NCI-H69 (cell line): ENCODE measurements at regions not wholly inside any gene's neighbourhood (a gene's known extent, or its start where the extent isn't known, plus 50 kb on each side); places are given as distances from the start of the nearest gene placed in this dataset.
A peak's percentile ranks its signal among the peaks of the same experiment; 100 is the strongest.

Experiments used
- DNase-seq: peaks from one replicate; lab custom pipeline; 2025; lab: John Stamatoyannopoulos, UW

DNA sequence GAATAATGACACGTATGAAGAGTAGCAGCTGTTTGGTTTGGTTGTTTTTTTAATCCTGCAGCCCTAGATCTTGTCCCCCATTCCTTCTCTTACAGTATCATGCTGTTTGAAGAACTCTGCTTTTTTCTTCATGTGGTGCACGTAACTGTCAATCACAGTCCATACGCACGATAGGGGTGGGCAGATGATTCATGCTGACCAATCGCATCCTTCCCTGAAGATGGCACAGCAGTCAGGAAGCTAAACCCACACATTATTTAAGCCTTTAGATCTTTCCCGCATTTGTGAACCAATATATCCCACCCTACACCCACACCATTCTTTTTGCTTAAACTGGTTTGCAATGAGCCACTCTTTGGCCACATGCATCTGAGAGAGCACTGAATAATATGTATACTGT lies 158.9 kb upstream of the PLEKHA5 start:
- DNase-seq, result no peak

DNA sequence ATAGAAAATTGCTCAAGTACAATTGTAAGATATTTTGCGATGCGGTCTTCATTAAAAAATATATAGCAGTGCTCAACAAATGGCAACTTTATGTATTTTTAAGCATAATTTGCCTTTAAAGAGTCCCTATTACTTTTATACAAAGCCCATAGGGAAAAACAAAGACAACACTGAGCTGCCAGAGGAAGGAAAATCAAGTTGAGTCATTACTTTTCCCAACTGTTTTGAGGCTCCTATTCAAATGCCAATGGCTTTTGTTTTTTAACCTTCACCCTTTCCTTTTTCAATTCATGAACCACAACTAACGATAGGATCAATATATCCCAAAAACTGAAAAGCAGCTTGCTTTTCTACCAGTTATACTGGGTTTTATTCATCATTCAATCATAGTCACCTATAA lies 157.6 kb upstream of the PLEKHA5 start:
- no peak for DNase-seq

DNA sequence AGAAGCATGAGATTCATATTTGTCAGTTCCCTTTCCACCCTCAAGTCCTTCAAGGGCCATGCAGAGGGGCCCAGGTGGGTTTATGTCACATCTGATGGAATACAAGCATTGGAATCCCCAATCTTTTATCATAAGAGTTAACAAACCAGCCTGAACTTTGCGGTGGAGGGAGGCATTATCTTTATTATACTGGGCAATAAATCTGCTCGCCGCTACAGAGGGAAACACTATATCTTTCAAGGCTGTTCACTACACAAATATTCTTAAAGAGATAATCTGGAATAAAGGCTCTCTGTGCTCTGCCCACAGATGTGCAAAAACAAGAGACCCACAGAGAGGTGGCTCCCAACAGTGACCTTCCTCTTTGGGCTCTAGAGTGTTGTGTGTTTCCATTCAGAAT lies 153.6 kb upstream of the PLEKHA5 start:
- no peak for DNase-seq

DNA sequence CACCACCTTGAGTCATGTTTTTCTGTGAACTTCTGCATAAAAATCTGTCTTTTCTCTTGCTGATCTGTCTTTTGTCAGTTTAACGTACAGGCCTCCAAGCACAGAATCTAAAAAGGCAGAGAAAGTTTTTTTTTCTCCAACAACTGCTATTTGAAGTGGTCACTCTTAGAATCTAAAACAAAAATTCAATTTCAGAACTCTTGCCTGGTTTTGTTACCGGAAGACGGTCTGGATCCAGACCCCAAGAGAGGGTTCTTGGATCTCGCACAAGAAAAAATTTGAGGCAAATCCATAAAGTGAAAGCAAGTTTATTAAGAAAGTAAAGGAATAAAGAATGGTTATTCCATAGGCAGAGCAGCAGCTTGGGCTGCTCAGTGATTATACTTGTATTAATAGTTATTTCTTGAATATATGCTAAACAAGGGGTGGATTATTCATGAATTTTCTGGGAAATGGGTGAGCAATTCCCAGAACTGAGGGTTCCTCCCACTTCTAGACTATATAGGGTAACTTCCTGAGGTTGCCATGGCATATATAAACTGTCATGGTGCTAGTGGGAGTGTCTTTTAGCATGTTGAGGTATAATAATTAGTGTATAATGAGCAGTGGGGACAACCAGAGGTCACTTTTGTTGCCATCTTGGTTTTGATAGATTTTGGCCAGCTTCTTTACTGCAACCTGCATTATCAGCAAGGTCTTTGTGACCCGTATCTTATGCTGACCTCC lies 150.0 kb upstream of the PLEKHA5 start:
- DNase-seq, result no peak

DNA sequence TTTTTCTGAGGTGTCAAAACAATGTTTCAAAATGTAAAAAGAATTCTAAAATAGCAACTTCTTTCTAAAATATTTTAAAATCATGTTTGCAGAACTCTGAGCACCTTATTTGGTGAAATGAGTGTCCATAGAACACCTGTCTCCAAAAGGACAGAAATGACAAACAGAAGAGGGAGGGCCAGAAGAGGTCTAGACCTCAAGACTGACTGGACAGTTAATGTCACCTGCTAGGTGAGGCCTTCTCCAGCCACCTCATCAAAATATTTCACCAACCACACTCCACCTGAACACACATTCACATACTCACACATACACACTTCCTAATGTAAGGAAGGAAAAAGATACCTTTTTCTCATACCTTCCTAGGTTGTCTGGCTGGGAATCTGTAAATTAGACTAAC lies 147.8 kb upstream of the PLEKHA5 start:
- DNase-seq, result no peak

DNA sequence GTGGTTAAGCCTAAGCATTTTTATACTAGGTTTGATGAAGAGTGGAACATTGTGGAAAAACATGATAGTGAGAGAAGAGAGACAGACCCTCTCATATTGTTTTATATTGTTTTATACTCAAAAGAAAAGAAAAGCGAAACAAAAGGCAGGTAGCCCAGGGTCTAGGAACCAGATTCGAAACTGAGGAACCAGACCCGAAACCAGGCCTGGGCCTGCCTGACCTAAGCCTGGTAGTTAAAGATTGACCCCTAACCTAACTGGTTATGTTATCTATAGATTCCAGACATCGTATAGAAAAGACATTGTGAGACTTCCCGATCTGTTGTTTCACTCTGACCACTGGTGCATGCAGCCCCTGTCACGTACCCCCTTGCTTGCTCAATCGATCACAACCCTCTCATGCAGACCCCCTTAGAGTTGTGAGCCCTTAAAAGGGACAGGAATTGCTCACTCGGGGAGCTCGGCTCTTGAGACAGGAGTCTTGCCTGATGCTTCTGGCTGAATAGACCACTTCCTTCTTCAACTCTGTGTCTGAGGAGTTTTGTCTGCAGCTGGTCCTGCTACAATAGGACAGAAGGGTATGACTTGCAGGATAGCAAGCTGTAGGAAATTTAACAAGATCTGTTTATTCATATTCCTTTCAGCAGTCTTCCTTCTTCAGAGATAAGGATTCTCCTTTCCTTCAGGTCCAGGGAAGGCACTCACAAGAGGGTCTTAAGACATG lies 147.1 kb upstream of the PLEKHA5 start:
- no peak for DNase-seq

DNA sequence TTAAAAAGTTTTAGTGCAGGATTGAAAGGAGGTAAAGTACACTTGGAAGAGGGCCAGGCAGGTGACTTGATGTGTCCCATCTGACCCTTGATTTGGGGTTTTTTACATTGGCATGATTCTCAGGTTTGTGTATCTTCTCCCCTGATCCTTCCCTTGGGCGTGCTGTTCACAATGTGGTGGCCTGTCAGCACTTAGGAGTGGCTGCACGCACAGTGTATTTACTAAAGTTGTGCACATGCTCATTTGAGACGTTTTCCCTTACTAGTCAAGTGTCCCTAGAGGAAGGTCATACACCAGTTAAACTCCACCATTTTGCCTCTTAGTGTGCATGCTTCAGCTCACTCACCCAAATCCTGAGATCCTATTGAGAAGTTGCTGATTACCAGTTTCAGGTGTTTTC lies 145.7 kb upstream of the PLEKHA5 start:
- DNase-seq, result no peak

DNA sequence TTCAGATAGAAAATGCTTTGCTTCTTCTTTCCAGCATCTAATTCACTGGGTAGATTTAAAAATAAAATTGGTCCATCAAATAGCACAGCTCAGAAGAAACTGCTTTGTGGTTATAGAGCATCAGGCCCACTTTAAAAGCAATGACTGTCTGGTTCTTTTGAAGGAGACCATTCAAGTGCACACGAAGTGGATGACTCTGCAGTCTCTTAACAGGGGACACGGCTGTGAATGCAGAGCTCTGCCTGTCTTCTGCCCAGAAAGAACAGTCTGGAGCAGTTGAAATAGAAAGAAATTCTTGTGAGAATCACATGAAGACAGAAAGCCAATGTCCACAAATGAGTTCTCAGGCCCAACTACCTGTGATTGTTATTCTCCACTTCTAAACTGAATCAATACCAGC lies 138.7 kb upstream of the PLEKHA5 start:
- no peak for DNase-seq

DNA sequence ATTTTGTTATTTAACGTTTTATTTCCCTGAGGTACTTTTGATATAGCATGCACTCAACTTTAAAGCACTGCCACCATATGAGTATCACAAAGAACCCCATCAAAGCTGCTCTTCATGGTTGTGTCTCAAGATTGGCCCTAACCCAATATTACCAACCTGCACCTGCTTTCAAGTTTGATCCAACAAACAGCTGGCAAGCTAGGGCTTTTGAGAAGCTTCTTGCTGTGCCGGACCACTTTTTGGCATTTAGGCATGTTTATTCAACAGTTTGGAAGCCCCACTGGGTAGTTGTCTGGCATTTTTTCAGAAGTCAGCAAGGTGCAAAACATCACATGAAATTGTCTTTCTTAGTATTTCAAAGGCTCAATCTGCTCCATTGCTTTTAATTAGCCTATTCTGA lies 137.2 kb upstream of the PLEKHA5 start:
- DNase-seq, result peak; percentile 64

DNA sequence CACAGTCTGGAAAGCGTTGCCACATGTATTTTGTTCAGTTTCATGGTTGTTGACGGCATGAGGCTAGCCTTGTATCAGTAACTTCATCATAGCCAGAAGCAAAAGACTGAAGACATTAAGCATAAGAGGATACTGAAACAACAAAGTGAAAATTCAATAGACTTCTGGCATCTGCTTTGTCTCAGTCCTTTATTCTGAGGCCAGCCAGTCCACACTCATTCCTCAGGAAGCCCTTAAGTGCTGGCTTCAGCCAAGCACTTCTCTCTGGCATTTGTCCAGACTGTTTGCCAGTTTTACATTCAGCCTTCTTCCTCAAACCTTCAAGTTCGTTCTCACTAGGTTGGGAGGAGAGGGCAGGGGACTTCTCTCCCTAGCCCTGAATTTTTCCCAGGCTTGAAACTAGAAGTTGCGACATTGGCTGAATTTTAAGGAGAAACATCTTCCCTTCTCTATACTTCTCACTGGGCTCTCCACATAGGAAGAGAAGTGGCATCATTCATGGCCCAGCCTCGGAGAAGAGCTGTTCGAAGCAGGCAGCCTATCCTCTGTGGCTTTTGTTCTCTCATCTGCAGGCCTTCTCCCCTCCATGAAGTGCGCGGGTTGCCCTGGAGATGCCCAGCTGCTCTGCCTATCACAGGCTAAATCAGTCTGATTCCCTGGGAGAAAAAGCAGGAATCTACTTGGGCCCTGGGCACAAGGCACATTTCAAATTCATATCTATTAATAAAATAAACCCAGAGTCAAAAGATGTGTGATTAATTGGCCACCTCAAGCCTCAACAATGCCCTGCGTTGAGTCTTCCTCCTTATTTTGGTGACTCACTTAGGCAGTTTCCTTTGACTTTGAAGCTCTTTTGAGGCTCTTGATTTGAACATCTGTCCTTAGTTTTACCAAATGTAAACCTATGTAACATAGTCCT lies 130.9 kb upstream of the PLEKHA5 start:
- no peak for DNase-seq

DNA sequence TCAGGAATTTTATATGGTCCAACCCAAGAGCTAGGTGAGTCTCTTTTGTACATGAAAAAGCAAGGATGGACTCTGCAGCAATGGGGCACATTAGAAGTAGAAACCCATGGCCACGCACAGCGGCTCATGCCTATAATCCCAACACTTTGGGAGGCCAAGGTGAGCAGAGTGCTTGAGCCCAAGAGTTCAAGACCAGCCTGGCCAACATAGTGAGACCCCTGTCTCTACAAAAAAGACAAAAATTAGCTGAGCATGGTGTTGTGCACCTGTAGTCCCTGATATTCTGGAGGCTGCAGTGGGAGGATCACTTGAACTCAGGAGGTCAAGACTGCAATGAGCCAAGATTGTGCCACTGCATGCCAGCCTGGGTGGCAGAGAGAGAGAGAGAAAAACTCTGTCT lies 128.7 kb upstream of the PLEKHA5 start:
- no peak for DNase-seq

DNA sequence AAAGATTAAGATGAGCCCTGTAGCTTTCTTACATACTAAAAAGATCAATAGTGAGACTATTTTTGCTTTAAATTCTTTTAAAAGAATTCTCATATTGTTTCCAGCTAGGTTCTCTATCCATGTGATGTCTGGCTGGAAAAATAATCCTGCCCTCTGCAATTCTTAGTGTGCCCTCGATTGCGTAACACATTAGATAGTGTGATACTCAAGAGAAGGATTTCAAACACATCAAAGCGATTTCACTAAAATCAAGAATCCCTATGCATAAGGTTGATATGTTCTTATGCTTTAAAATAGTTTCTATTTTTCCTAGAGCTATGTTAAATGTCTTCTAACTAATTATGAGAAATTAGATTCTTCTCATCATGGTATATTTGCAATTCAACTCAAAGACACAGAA lies 127.3 kb upstream of the PLEKHA5 start:
- no peak for DNase-seq

DNA sequence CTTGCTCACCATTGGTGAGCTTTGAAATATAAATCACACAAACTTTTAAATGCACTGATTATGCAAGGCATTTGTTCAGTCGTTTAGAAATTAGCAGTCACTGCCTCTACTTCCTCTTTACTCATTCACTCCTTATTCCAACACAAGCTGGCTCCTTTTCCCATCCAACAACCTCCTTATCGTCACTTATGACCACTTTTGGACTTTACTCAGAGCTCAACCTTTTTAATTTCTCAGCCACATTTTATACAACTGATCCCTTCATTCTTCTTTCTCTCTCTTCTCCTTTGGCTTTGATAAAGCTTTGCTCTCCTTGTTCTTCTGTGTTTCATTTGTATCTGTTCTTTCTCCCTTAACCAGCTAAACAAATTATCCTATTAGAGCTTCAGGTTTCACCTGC lies 126.4 kb upstream of the PLEKHA5 start:
- no peak for DNase-seq

DNA sequence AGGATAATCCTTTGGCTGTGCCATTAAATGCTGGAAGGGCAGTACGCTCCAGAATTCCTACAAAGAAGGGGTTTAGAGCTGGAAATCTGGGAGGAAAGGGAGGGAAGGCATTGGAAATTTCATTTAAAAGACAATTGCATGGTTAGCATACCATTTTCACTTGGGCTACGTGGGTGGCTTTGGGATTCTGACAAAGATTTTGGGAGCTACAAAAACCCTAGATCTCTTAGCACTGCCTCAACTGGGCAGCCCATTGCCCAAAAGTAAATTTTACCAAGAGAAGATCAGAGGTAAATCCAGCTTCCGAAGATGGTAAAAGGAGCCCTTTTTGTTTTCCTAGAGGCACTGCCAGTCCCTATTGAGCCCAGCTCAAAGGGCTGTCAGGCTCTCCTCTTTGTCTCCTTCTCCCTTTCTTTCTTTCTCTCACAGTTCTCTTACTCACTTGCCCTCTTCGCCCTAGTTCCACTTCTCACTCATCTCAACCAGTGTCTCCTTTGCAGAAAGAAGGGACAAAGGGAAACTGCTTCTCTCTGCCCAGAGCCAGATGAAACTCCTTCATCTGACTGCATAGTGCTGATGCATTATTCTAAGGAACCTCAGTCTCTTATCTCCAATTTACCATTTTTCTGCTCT lies 125.4 kb upstream of the PLEKHA5 start:
- no peak for DNase-seq

DNA sequence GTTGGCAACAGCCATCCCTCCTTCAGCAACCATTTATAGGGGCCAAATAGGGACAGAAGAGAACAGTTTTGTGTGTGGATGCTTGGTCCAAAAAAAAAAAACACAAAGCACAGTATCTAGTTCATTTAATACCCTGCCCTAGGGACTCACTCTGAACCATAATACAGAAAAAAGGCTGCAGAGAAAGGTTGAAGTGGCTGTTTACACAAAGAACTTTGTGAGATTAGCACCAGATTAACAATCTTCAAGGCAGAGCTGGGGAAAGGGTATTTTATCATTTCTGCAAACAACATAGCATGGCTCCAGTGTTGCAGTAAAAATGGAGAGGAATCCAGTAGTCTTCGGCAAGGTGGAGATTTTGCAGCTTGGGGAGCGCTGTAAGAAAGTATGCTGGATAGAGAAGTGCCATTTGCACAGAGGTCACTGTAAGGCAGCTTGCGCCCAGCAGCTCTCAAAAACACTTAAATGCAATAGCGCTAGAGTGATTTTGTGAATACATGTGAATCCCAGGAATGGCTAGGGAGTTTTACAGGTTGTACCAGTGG lies 124.2 kb upstream of the PLEKHA5 start:
- DNase-seq, result no peak

DNA sequence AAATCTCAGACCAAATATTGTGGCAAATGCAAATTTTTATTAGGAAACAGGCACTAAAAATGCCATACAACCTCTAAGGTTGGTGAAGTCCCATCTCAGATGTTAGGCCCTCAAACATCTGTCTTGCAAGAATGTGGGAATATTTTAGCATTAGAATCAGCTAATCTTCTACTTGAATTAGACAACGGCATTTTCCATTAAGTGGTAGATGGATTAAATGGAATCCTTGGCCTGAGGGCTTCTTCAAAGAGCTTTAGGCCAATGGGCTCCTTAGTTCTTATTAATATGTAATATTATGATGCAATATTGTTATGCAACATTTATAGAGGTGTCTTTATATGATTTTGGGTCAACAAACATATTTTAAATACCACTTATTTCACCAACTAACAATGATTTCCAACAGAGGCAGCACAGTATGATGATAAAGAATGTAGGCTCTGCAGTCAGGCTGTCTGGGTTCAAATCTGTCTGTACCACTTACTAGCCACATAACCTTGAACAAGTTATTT lies 122.9 kb upstream of the PLEKHA5 start:
- DNase-seq, result no peak

DNA sequence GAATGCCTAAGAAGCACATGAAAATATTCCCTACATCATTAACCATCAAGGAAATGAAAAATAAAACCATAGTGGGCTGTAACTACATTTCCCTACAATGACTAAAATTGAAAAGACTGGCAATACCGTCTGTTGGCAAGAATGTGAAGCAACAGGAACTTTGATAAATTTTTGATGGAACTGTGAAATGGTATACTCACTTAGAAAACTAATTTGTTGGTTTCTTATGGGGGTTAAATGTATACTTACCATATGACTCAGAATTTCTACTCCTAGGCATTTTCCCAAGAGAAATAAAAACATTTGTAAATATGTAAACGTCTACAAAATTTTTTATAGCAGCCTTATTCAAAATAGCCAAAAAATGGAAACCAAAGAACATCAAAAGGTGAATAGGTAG lies 121.4 kb upstream of the PLEKHA5 start:
- no peak for DNase-seq

DNA sequence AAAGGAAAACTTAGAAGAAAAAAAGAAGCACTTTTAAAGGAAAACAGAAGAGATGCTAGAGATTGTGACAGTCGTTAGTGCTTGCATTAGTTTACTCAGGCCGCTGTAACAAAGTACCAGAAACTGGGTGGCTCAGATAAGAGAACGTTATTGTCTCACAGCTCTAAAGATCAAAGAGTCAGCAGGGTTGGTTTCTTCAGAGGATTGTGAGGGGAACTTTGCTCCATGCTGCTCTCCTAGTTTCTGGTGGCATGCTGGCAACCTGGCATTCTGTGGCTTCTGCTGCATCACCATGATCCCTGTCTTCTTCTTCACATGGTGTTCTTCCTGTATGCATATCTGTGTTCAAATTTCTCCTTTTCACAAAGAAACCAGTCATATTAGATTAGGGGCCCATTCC lies 119.4 kb upstream of the PLEKHA5 start:
- no peak for DNase-seq

DNA sequence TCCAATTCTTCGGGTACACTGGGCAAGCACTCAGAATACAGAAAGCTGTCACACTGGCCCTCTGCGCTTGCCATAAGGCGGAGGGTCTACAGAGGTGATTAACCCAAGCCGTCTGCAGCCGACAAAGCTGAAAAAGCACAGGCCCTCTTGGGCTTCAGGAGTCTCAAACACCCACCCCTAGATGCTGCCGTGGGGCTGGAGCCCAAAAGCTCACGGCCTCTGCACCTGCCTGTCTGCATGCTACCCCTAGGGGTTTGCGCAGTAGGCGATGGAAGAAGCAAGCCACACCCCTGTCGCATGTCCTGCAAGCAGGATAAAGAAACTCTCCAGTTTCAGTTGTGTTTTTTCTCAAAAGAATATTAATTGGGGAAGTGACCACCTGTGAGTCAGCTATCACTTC lies 118.8 kb upstream of the PLEKHA5 start:
- no peak for DNase-seq

DNA sequence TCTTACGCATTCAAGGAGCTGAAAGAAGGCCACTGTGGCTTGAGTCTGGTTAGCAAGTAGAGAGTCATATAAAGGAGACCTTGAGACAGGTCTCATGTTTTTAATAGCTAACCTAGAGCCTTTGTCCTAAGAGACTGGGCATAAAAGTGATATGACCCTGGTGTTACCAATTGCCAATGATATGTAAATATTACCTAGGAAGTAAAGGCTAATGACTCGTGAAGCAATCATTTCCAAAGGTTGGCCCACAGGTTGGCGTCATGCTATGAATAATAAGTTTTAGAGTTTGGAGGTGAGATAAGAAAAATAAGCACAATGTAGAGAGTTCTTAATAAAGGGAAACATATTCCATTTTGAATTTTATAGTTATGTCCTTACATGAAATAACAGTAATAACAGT lies 116.6 kb upstream of the PLEKHA5 start:
- DNase-seq, result peak; percentile 12

DNA sequence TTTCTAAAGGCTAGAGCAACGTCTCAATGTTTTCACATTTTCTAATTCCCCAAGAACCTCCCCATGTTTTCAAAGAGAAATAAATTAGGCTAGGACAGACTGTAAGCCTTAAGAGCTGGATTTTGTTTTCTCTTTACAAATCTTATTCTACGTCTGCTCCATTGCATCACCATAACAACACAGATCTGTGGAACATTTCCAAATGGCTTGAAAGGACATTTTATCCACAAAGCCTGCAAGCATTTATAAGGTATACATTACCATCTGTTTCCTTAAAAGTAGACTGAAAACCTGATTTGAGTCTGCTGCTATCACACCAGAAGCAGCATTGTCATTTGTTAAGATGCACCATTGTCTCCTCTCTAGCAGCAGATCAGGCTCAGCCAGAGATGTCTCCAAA lies 115.3 kb upstream of the PLEKHA5 start:
- peak; percentile 2 for DNase-seq

DNA sequence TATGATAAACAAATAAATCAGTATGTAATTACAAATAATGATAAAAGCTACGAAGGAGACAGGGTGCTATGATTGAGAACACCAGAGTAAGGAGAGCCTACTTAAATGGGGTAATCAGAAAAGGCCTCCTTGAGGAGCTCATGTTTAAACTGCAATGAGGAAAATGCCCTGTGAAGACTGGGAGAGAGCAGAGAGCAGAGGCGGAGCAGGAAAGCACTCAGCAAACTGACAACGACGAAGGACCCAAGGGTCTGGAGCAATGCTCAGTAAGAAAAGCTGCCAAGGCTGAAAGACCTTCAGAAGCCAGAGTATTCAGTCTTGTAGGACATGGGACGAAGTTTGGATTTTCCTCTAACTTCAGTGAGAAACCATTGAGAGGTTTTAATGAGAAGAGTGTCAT lies 114.2 kb upstream of the PLEKHA5 start:
- DNase-seq, result no peak
